ENCODE measurements at regions not wholly inside any gene's neighbourhood (a gene's known extent, or its start where the extent isn't known, plus 50 kb on each side); places are given as distances from the start of the nearest gene placed in this dataset.

GRCh38 chr15:38690216-38690615 lies 125.6 kb upstream of the RASGRP1 start:
- DNase-seq (ENCODE audit: extremely low read depth in 1 of 11, low read depth in 9 of 11, low spot score in 4 of 11): no peak

GRCh38 chr15:38690719-38691332 lies 126.2 kb upstream of the RASGRP1 start:
- DNase-seq (ENCODE audit: extremely low read depth in 1 of 11, low read depth in 9 of 11, low spot score in 4 of 11): peak in 9 of 11 donors; percentile 64 to 83 (median 72)

GRCh38 chr15:38691377-38691776 lies 126.8 kb upstream of the RASGRP1 start:
- peak in 1 of 11 donors; percentile 22 for DNase-seq (ENCODE audit: extremely low read depth in 1 of 11, low read depth in 9 of 11, low spot score in 4 of 11)

- DNase-seq (ENCODE audit: extremely low read depth in 1 of 11, low read depth in 9 of 11, low spot score in 4 of 11): no peak
Measured at GRCh38 chr15:38691965-38692788, 127.6 kb upstream of the RASGRP1 start.

- no peak for DNase-seq (ENCODE audit: extremely low read depth in 1 of 11, low read depth in 9 of 11, low spot score in 4 of 11)
Measured at GRCh38 chr15:38692789-38693062, 128.1 kb upstream of the RASGRP1 start.

- no peak for DNase-seq (ENCODE audit: extremely low read depth in 1 of 11, low read depth in 9 of 11, low spot score in 4 of 11)
Measured at GRCh38 chr15:38695249-38696108, 130.9 kb upstream of the RASGRP1 start.

- DNase-seq (ENCODE audit: extremely low read depth in 1 of 11, low read depth in 9 of 11, low spot score in 4 of 11): no peak
Measured at GRCh38 chr15:38696109-38696727, 131.6 kb upstream of the RASGRP1 start.

GRCh38 chr15:38696790-38697495 lies 132.3 kb upstream of the RASGRP1 start:
- DNase-seq (ENCODE audit: extremely low read depth in 1 of 11, low read depth in 9 of 11, low spot score in 4 of 11): no peak

GRCh38 chr15:38698254-38698653 lies 133.6 kb upstream of the RASGRP1 start:
- no peak for DNase-seq (ENCODE audit: extremely low read depth in 1 of 11, low read depth in 9 of 11, low spot score in 4 of 11)

- peak in 1 of 11 donors; percentile 46 for DNase-seq (ENCODE audit: extremely low read depth in 1 of 11, low read depth in 9 of 11, low spot score in 4 of 11)
Measured at GRCh38 chr15:38699633-38700230, 135.1 kb upstream of the RASGRP1 start.

- no peak for DNase-seq (ENCODE audit: extremely low read depth in 1 of 11, low read depth in 9 of 11, low spot score in 4 of 11)
Measured at GRCh38 chr15:38701149-38701548, 136.5 kb upstream of the RASGRP1 start.

- peak in 1 of 11 donors; percentile 53 for DNase-seq (ENCODE audit: extremely low read depth in 1 of 11, low read depth in 9 of 11, low spot score in 4 of 11)
Measured at GRCh38 chr15:38702178-38702912, 137.7 kb upstream of the RASGRP1 start.

- DNase-seq (ENCODE audit: extremely low read depth in 1 of 11, low read depth in 9 of 11, low spot score in 4 of 11): peak in 2 of 11 donors; percentile 32 to 45
Measured at GRCh38 chr15:38705436-38706219, 141.0 kb upstream of the RASGRP1 start.

- no peak for DNase-seq (ENCODE audit: extremely low read depth in 1 of 11, low read depth in 9 of 11, low spot score in 4 of 11)
Measured at GRCh38 chr15:38706956-38707355, 142.3 kb upstream of the RASGRP1 start.

- DNase-seq (ENCODE audit: extremely low read depth in 1 of 11, low read depth in 9 of 11, low spot score in 4 of 11): peak in 7 of 11 donors; percentile 42 to 60 (median 56)
Measured at GRCh38 chr15:38707802-38708671, 143.4 kb upstream of the RASGRP1 start.

GRCh38 chr15:38708672-38709180 lies 144.1 kb upstream of the RASGRP1 start:
- DNase-seq (ENCODE audit: extremely low read depth in 1 of 11, low read depth in 9 of 11, low spot score in 4 of 11): no peak
